Endothelial cell of umbilical vein (primary cell): ENCODE measurements at regions not wholly inside any gene's neighbourhood (a gene's known extent, or its start where the extent isn't known, plus 50 kb on each side); places are given as distances from the start of the nearest gene placed in this dataset.

Experiments used
- CTCF ChIP-seq, 2 donors: IDR thresholded peaks; 1 replicate in 1 of 2; 2 replicates in 1 of 2; pipeline ENCODE4 v1.5.1; 2011; ENCODE audit warnings: low read length in 2 of 2, mild to moderate bottlenecking in 2 of 2, moderate library complexity in 2 of 2, control low read depth in 1 of 2, inconsistent platforms in 1 of 2, low read depth in 1 of 2; ENCODE audit not compliant: insufficient read depth in 1 of 2; ENCODE audit errors: extremely low read depth in 1 of 2
- FOS ChIP-seq: IDR thresholded peaks from 2 replicates; pipeline ENCODE4 v1.6.1; 2011; ENCODE audit warnings: mild to moderate bottlenecking, low read length, moderate library complexity, borderline replicate concordance; ENCODE audit not compliant: insufficient read depth
- GATA2 ChIP-seq: IDR thresholded peaks from 2 replicates; pipeline ENCODE4 v1.7.0; 2011; ENCODE audit warnings: low read depth, mild to moderate bottlenecking, moderate library complexity, mixed read lengths, low read length; ENCODE audit not compliant: insufficient read length, insufficient read depth
- JUN ChIP-seq: IDR thresholded peaks from 2 replicates; pipeline ENCODE4 v1.6.1; 2011; ENCODE audit warnings: borderline replicate concordance, low read depth; ENCODE audit not compliant: insufficient read length, insufficient read depth
- MAX ChIP-seq: IDR thresholded peaks from 2 replicates; pipeline ENCODE4 v1.6.1; 2011; ENCODE audit not compliant: insufficient read depth, insufficient read length
- POLR2A ChIP-seq: IDR thresholded peaks from 2 replicates; pipeline ENCODE4 v1.6.1; 2012; ENCODE audit warnings: low read depth, mild to moderate bottlenecking, control low read depth, low read length
- POLR2AphosphoS5 ChIP-seq: IDR thresholded peaks from 2 replicates; pipeline ENCODE4 v1.6.1; 2012; ENCODE audit warnings: low read depth, mild to moderate bottlenecking, control low read depth, low read length, moderate library complexity; ENCODE audit not compliant: insufficient read depth

- TF ChIP-seq CTCF (IDR thresholded peaks at IDR 0.05; ENCODE audit: extremely low read depth in 1 of 2, insufficient read depth in 1 of 2, low read depth in 1 of 2, low read length in 2 of 2) (no peak), POLR2A (no peak), POLR2AphosphoS5 (no peak), JUN (no peak), GATA2 (no peak), FOS (no peak), MAX (no peak)
These were observed 664.5 kb downstream of the EPM2A start for GRCh38 chr6:145070791-145071190.
